GM18907 (cell line): ENCODE measurements at regions not wholly inside any gene's neighbourhood (a gene's known extent, or its start where the extent isn't known, plus 50 kb on each side); places are given as distances from the start of the nearest gene placed in this dataset.
"Not testable (repeated sequence)": the region's sequence is repeated elsewhere in the genome, so short reads cannot be mapped to it uniquely, and the experiment has no call there.

Experiments
- ATAC-seq: cut with Tn5 transposase; IDR thresholded peaks from one replicate; pipeline ENCODE4 v1.9.1; 2021; ENCODE audit warnings: mild to moderate bottlenecking, moderate library complexity; ENCODE audit not compliant: unreplicated experiment

- ATAC-seq, result not testable (repeated sequence)
Observed at GRCh38 chr6:60389094-60389493, 1896.9 kb downstream of the KHDRBS2 start.

GRCh38 chr6:60384614-60385013 lies 1901.4 kb downstream of the KHDRBS2 start:
- ATAC-seq, result not testable (repeated sequence)

- not testable (repeated sequence) for ATAC-seq
Observed at GRCh38 chr6:60382771-60383170, 1903.3 kb downstream of the KHDRBS2 start.

GRCh38 chr6:60374078-60374477 lies 1911.9 kb downstream of the KHDRBS2 start:
- not testable (repeated sequence) for ATAC-seq

- not testable (repeated sequence) for ATAC-seq
Observed at GRCh38 chr6:60367800-60368199, 1918.2 kb downstream of the KHDRBS2 start.

- ATAC-seq, result not testable (repeated sequence)
Observed at GRCh38 chr6:60365901-60366300, 1920.1 kb downstream of the KHDRBS2 start.

GRCh38 chr6:60342411-60343008 lies 1943.5 kb downstream of the KHDRBS2 start:
- ATAC-seq, result not testable (repeated sequence)

- ATAC-seq, result not testable (repeated sequence)
Observed at GRCh38 chr6:60338328-60339071, 1947.5 kb downstream of the KHDRBS2 start.

- ATAC-seq, result not testable (repeated sequence)
Observed at GRCh38 chr6:60335124-60335523, 1950.9 kb downstream of the KHDRBS2 start.

- not testable (repeated sequence) for ATAC-seq
Observed at GRCh38 chr6:60333708-60334107, 1952.3 kb downstream of the KHDRBS2 start.

GRCh38 chr6:60308939-60309338 lies 1977.1 kb downstream of the KHDRBS2 start:
- ATAC-seq, result not testable (repeated sequence)
